H9 (cell line): ENCODE measurements at regions not wholly inside any gene's neighbourhood (a gene's known extent, or its start where the extent isn't known, plus 50 kb on each side); places are given as distances from the start of the nearest gene placed in this dataset.

Experiments used
- DNase-seq: peaks from one replicate; pipeline ENCODE4 v3.0.0-alpha.2; 2017
- H2AFZ ChIP-seq: one replicate; pipeline ENCODE4 v1.6.1; 2013; ENCODE audit warnings: mild to moderate bottlenecking, low read length, control low read depth, moderate library complexity
- H2AK5ac ChIP-seq: 2 replicates; pipeline ENCODE4 v1.6.1; 2013; ENCODE audit warnings: low read length, control low read depth, mixed read lengths; ENCODE audit not compliant: insufficient read length
- H2BK120ac ChIP-seq: one replicate; pipeline ENCODE4 v1.6.1; 2013; ENCODE audit warnings: low read depth, mild to moderate bottlenecking, low read length, control low read depth, inconsistent platforms; ENCODE audit not compliant: poor library complexity, severe bottlenecking
- H2BK12ac ChIP-seq: 2 replicates; pipeline ENCODE4 v1.6.1; 2013; ENCODE audit warnings: low read length, control low read depth, mixed read lengths, low read depth; ENCODE audit not compliant: insufficient read length
- H2BK15ac ChIP-seq: 2 replicates; pipeline ENCODE4 v1.6.1; 2013; ENCODE audit warnings: low read depth, low read length, control low read depth
- H2BK20ac ChIP-seq: one replicate; pipeline ENCODE4 v1.6.1; 2013; ENCODE audit warnings: low read depth, mild to moderate bottlenecking, low read length, control low read depth, inconsistent platforms; ENCODE audit not compliant: poor library complexity, severe bottlenecking
- H2BK5ac ChIP-seq: 2 replicates; pipeline ENCODE4 v1.6.1; 2013; ENCODE audit warnings: low read length, control low read depth, mixed read lengths; ENCODE audit not compliant: insufficient read length
- H3K14ac ChIP-seq: 2 replicates; pipeline ENCODE4 v1.6.1; 2013; ENCODE audit warnings: low read length, control low read depth; ENCODE audit not compliant: insufficient read depth
- H3K18ac ChIP-seq: 2 replicates; pipeline ENCODE4 v1.6.1; 2013; ENCODE audit warnings: low read depth, mild to moderate bottlenecking, mixed read lengths, low read length, control low read depth; ENCODE audit not compliant: insufficient read length
- H3K23ac ChIP-seq: 2 replicates; pipeline ENCODE4 v1.6.1; 2013; ENCODE audit warnings: low read length, control low read depth, mixed read lengths, low read depth; ENCODE audit not compliant: insufficient read length
- H3K23me2 ChIP-seq: 2 replicates; pipeline ENCODE4 v1.6.1; 2013; ENCODE audit warnings: low read depth, mild to moderate bottlenecking, mixed read lengths, low read length, control low read depth; ENCODE audit not compliant: insufficient read length, poor library complexity, severe bottlenecking
- H3K27ac ChIP-seq: 2 replicates; pipeline ENCODE4 v1.5.1; 2013; ENCODE audit warnings: low read length, control low read depth, mixed read lengths, low read depth; ENCODE audit not compliant: insufficient read length
- H3K27me3 ChIP-seq: 2 replicates; pipeline ENCODE4 v1.6.1; 2013; ENCODE audit warnings: low read length, control low read depth, inconsistent platforms; ENCODE audit not compliant: insufficient read depth
- H3K4ac ChIP-seq: 2 replicates; pipeline ENCODE4 v1.6.1; 2013; ENCODE audit warnings: low read depth, mild to moderate bottlenecking, control low read depth, inconsistent platforms, low read length, moderate library complexity
- H3K4me1 ChIP-seq: 2 replicates; pipeline ENCODE4 v1.6.1; 2013; ENCODE audit warnings: low read length, control low read depth, inconsistent platforms; ENCODE audit not compliant: insufficient read depth
- H3K4me2 ChIP-seq: 2 replicates; pipeline ENCODE4 v1.6.1; 2013; ENCODE audit warnings: low read length, control low read depth, mixed read lengths; ENCODE audit not compliant: insufficient read length, insufficient read depth
- H3K56ac ChIP-seq: 2 replicates; pipeline ENCODE4 v1.6.1; 2013; ENCODE audit warnings: low read depth, mild to moderate bottlenecking, mixed read lengths, low read length, control low read depth; ENCODE audit not compliant: insufficient read length
- H3K79me1 ChIP-seq: 2 replicates; pipeline ENCODE4 v1.6.1; 2013; ENCODE audit warnings: low read depth, mild to moderate bottlenecking, moderate library complexity, low read length, control low read depth, inconsistent platforms; ENCODE audit not compliant: insufficient read depth, poor library complexity, severe bottlenecking
- H3K79me2 ChIP-seq: 2 replicates; pipeline ENCODE4 v1.6.1; 2013; ENCODE audit warnings: low read length, control low read depth, inconsistent platforms; ENCODE audit not compliant: insufficient read depth
- H3K9ac ChIP-seq: 2 replicates; pipeline ENCODE4 v1.6.1; 2013; ENCODE audit warnings: low read length, control low read depth, mixed read lengths; ENCODE audit not compliant: insufficient read length; ENCODE audit errors: extremely low read depth
- H3K9me3 ChIP-seq: one replicate; pipeline ENCODE4 v1.6.1; 2013; ENCODE audit warnings: low read depth, low read length, inconsistent platforms; ENCODE audit not compliant: control insufficient read depth
- H3T11ph ChIP-seq: one replicate; pipeline ENCODE4 v1.6.1; 2013; ENCODE audit warnings: mild to moderate bottlenecking, low read length, control low read depth, inconsistent platforms
- H4K20me1 ChIP-seq: one replicate; pipeline ENCODE4 v1.6.1; 2013; ENCODE audit not compliant: control insufficient read depth, insufficient read length, insufficient read depth
- H4K5ac ChIP-seq: 2 replicates; pipeline ENCODE4 v1.6.1; 2013; ENCODE audit warnings: low read depth, mild to moderate bottlenecking, mixed read lengths, low read length, control low read depth; ENCODE audit not compliant: insufficient read length
- H4K8ac ChIP-seq: replicated peaks from 2 replicates; pipeline ENCODE4 v1.6.1; 2013; ENCODE audit warnings: low read length, control low read depth, mixed read lengths, low read depth; ENCODE audit not compliant: insufficient read length
- H4K91ac ChIP-seq: 2 replicates; pipeline ENCODE4 v1.6.1; 2013; ENCODE audit warnings: low read depth, mild to moderate bottlenecking, moderate library complexity, mixed read lengths, low read length, control low read depth; ENCODE audit not compliant: insufficient read length
- H3K27ac Mint-ChIP-seq, 3 experiments: 2 replicates in 2 of 3; 3 replicates in 1 of 3; pipeline ENCODE4 v1.8.0; 2020 to 2021; ENCODE audit warnings: mixed read lengths in 3 of 3, mild to moderate bottlenecking in 1 of 3, moderate library complexity in 1 of 3
- H3K27me3 Mint-ChIP-seq: 2 replicates; pipeline ENCODE4 v1.8.0; 2021; ENCODE audit warnings: low read depth, mild to moderate bottlenecking, moderate library complexity, mixed read lengths
- H3K36me3 Mint-ChIP-seq, 3 experiments: 2 replicates in 2 of 3; 3 replicates in 1 of 3; pipeline ENCODE4 v1.8.0; 2020 to 2021; ENCODE audit warnings: low read depth in 3 of 3, mixed read lengths in 3 of 3; ENCODE audit not compliant: insufficient read depth in 1 of 3
- H3K4me1 Mint-ChIP-seq, 2 experiments: 2 replicates each; pipeline ENCODE4 v1.8.0; 2020; ENCODE audit warnings: mixed read lengths in 2 of 2
- H3K4me3 Mint-ChIP-seq, 2 experiments: 2 replicates in 1 of 2; 3 replicates in 1 of 2; pipeline ENCODE4 v1.8.0; 2020 to 2021; ENCODE audit warnings: mild to moderate bottlenecking in 2 of 2, mixed read lengths in 2 of 2, moderate library complexity in 1 of 2
- H3K9me3 Mint-ChIP-seq, 2 experiments: 2 replicates in 1 of 2; 3 replicates in 1 of 2; pipeline ENCODE4 v1.8.0; 2020; ENCODE audit warnings: mild to moderate bottlenecking in 2 of 2, mixed read lengths in 2 of 2, moderate library complexity in 1 of 2
- CTCF ChIP-seq: fragments of 200-600 bp; sonication (generic); conservative IDR thresholded peaks from 3 replicates; pipeline ENCODE4 v1.8.0; 2021; ENCODE audit warnings: antibody characterized with exemption, mild to moderate bottlenecking
- WGBS: extraction: QIAGEN DNeasy Blood & Tissue Kit; methylation state at CpG from one replicate; pipeline ENCODE4 v1.1.7; 2013; ENCODE audit warnings: missing lambda C conversion rate, low lambda C conversion rate, mixed read lengths; ENCODE audit not compliant: insufficient read length; ENCODE audit errors: extremely low coverage; 5-methylcytosine and 5-hydroxymethylcytosine counted together

GRCh38 chr1:218783131-218783530 is 390.5 kb upstream of the LYPLAL1 start:
- no peak overlapping the region for H3K14ac ChIP-seq
- Mint-ChIP-seq H3K27ac (no peak overlapping the region; a peak in 1 of 7 replicates), H3K4me3 (no peak overlapping the region), H3K27me3 (no peaks in the 10 kb centered on the region), H3K36me3 (no peaks in the 10 kb centered on the region), H3K9me3 (no peaks in the 10 kb centered on the region), H3K4me1 (peaks cover 3 to 5% of the 10 kb centered on the region in 2 experiments)
- H4K8ac ChIP-seq: no peak overlapping the region
- no peak overlapping the region for H3K4me2 ChIP-seq
- no peak overlapping the region for H2BK20ac ChIP-seq
- no peak for DNase-seq
- H3T11ph ChIP-seq: no peak overlapping the region
- H3K27me3 ChIP-seq: no peaks in the 10 kb centered on the region
- H4K91ac ChIP-seq: no peak overlapping the region
- no peaks in the 10 kb centered on the region for H3K79me2 ChIP-seq
- no peak overlapping the region for H3K9ac ChIP-seq
- WGBS: no CpG with 5 or more reads among the region's 3 CpGs
- H4K20me1 ChIP-seq: no peaks in the 10 kb centered on the region
- no peaks in the 10 kb centered on the region for H3K9me3 ChIP-seq
- no peaks in the 10 kb centered on the region for H3K79me1 ChIP-seq
- H3K23ac ChIP-seq: no peak overlapping the region
- H3K4me1 ChIP-seq: no peaks in the 10 kb centered on the region; the same call in 1 of the 2 replicates
- no peak overlapping the region for H3K18ac ChIP-seq
- H2AFZ ChIP-seq: no peak overlapping the region
- no peaks in the 10 kb centered on the region for H3K23me2 ChIP-seq
- H2BK5ac ChIP-seq: no peak overlapping the region
- H2BK12ac ChIP-seq: no peak overlapping the region
- no peak for TF ChIP-seq CTCF
- no peak overlapping the region for H2BK120ac ChIP-seq
- no peak overlapping the region for H2AK5ac ChIP-seq
- H3K27ac ChIP-seq: no peak overlapping the region
- H4K5ac ChIP-seq: no peak overlapping the region
- H2BK15ac ChIP-seq: no peak overlapping the region
- no peak overlapping the region for H3K56ac ChIP-seq
- H3K4ac ChIP-seq: no peak overlapping the region
